Neutrophil (primary cell): ENCODE measurements at regions not wholly inside any gene's neighbourhood (a gene's known extent, or its start where the extent isn't known, plus 50 kb on each side); places are given as distances from the start of the nearest gene placed in this dataset.
"Not testable (repeated sequence)": the region's sequence is repeated elsewhere in the genome, so short reads cannot be mapped to it uniquely, and the experiment has no call there.

ENCODE experiments used
- H3K27ac ChIP-seq: fragments of 200-600 bp; sonication (generic); 2 replicates; pipeline ENCODE4 v1.5.1; 2016; ENCODE audit warnings: mild to moderate bottlenecking, moderate library complexity
- H3K27me3 ChIP-seq: fragments of 200-600 bp; sonication (generic); 2 replicates; pipeline ENCODE4 v1.6.0; 2016; ENCODE audit warnings: mild to moderate bottlenecking
- H3K36me3 ChIP-seq: fragments of 200-600 bp; sonication (generic); 2 replicates; pipeline ENCODE4 v1.5.1; 2017
- H3K4me1 ChIP-seq, 2 experiments: fragments of 200-600 bp in 1 of 2; sonication (generic) in 1 of 2; 1 replicate in 1 of 2; 2 replicates in 1 of 2; pipeline versions ENCODE4 v1.5.1 to v1.6.1; 2013 to 2016; ENCODE audit warnings: low read depth in 1 of 2, low read length in 1 of 2, mild to moderate bottlenecking in 1 of 2, moderate library complexity in 1 of 2; ENCODE audit not compliant: control insufficient read depth in 1 of 2, insufficient read depth in 1 of 2
- H3K4me3 ChIP-seq, 2 experiments: fragments of 200-600 bp in 1 of 2; sonication (generic) in 1 of 2; 1 replicate in 1 of 2; 2 replicates in 1 of 2; pipeline ENCODE4 v1.5.1; 2013 to 2016; ENCODE audit warnings: low read depth in 1 of 2, low read length in 1 of 2, mild to moderate bottlenecking in 1 of 2, moderate library complexity in 1 of 2
- H3K9me3 ChIP-seq: fragments of 200-600 bp; sonication (generic); 2 replicates; pipeline ENCODE4 v1.5.1; 2016
- TF ChIP-seq, protein P1 (sequence below): fragments of 200-600 bp; sonication (generic); IDR thresholded peaks from 2 replicates; pipeline ENCODE4 v1.5.1; 2016; ENCODE audit warnings: antibody characterized with exemption

DNA sequence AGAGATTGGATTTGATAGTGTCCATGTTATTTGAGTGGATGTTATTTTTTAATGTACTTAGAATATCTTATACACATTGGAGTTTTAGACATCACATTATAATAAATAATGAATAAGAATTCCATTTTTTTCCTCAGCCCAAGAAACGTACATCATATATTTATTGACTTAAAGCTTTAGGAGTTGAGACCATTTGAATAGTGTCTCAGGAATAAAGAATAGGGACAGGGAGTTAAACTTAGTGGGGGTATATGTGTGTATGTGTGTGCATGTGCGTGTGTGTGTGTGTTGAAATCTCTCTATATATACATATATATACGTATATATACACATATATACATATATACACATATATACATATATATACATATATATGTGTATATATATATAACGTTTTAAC, 542.9 kb upstream of the CHD1 start:
- not testable (repeated sequence) for H3K9me3 ChIP-seq

GRCh38 chr5:99471178-99471577, 542.4 kb upstream of the CHD1 start:
- not testable (repeated sequence) for H3K4me1 ChIP-seq, H3K27me3 ChIP-seq, H3K9me3 ChIP-seq, H3K36me3 ChIP-seq, H3K27ac ChIP-seq, H3K4me3 ChIP-seq

More for the DNA sequence above, 542.9 kb upstream of the CHD1 start:
- not testable (repeated sequence) for H3K4me1 ChIP-seq, H3K27me3 ChIP-seq, H3K4me3 ChIP-seq, H3K36me3 ChIP-seq, H3K27ac ChIP-seq

- not testable (repeated sequence) for H3K36me3 ChIP-seq, H3K4me1 ChIP-seq, H3K27me3 ChIP-seq, H3K4me3 ChIP-seq, H3K27ac ChIP-seq, H3K9me3 ChIP-seq
These were observed 541.8 kb upstream of the CHD1 start for GRCh38 chr5:99470636-99471035.

DNA sequence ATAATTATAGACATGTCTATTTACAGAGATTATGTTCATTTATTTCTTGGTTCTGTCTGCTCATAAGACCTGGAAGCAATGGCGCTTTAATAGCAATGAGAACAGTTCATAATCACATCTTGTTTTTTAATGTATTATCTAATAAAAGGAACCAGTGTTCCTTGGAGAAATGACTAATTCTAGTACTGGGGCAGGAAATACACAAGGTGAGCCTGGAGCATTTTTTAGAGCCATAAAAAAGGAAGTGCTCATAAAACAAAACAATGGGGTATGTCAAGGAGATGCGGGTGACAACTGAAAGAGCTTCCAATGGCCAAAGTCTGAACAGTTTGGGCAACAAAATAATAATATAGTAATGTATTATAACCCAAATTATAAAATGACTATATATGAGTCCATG, 531.9 kb upstream of the CHD1 start:
- H3K36me3 ChIP-seq, result no peaks in the 10 kb centered on the region
- H3K4me3 ChIP-seq, result no peak overlapping the region
- H3K9me3 ChIP-seq, result no peaks in the 10 kb centered on the region
- TF ChIP-seq, protein P1, sequence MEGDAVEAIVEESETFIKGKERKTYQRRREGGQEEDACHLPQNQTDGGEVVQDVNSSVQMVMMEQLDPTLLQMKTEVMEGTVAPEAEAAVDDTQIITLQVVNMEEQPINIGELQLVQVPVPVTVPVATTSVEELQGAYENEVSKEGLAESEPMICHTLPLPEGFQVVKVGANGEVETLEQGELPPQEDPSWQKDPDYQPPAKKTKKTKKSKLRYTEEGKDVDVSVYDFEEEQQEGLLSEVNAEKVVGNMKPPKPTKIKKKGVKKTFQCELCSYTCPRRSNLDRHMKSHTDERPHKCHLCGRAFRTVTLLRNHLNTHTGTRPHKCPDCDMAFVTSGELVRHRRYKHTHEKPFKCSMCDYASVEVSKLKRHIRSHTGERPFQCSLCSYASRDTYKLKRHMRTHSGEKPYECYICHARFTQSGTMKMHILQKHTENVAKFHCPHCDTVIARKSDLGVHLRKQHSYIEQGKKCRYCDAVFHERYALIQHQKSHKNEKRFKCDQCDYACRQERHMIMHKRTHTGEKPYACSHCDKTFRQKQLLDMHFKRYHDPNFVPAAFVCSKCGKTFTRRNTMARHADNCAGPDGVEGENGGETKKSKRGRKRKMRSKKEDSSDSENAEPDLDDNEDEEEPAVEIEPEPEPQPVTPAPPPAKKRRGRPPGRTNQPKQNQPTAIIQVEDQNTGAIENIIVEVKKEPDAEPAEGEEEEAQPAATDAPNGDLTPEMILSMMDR, result no peak
- no peak overlapping the region for H3K27ac ChIP-seq
- H3K4me1 ChIP-seq, result no peaks in the 10 kb centered on the region
- H3K27me3 ChIP-seq, result no peaks in the 10 kb centered on the region

- TF ChIP-seq, protein P1, result no peak
- H3K27ac ChIP-seq, result no peak overlapping the region
- no peak overlapping the region for H3K4me3 ChIP-seq
- H3K27me3 ChIP-seq, result no peaks in the 10 kb centered on the region
- no peaks in the 10 kb centered on the region for H3K36me3 ChIP-seq
- no peaks in the 10 kb centered on the region for H3K9me3 ChIP-seq
- no peaks in the 10 kb centered on the region for H3K4me1 ChIP-seq
These were observed 524.4 kb upstream of the CHD1 start for GRCh38 chr5:99453196-99453595.

DNA sequence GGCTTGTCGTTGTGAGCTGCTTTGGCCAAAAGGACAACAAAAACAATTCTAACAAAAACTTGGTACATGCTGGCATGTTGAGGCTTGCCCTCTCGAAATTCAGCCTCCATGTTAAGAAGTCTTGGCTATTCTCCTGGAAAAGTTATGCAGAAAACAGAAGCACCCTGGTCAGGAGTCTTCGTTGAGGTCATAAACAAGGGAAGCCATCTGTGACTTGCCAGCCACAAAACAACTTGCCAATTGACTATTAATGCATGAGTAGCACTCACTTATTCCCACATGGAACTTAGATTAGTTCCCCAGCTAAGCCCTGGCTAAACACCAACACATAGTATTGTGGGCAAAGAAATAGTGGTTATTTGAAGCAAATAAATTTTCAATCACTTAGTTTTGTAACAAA, 521.0 kb upstream of the CHD1 start:
- TF ChIP-seq, protein P1, result no peak
- H3K27me3 ChIP-seq, result no peaks in the 10 kb centered on the region
- no peak overlapping the region for H3K27ac ChIP-seq
- no peaks in the 10 kb centered on the region for H3K4me1 ChIP-seq
- no peak overlapping the region for H3K4me3 ChIP-seq
- no peaks in the 10 kb centered on the region for H3K9me3 ChIP-seq
- H3K36me3 ChIP-seq, result no peaks in the 10 kb centered on the region

DNA sequence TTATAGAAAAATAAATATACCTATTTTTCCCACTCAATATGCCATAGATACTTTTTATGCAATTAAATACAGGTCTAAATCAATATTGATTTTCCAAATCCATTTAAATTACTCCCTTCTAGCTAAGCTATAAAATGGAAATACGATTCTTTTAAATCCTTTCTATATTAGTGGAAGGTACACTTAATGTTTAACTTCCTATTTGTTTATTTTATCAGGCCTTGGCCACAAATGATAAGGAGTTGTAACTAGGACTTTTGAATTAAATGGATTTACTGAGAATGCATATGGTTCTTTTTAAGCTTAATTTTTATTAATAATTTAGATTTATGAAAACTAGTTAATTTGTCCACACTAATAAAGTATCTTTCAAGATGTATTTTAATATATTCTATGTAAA, 517.0 kb upstream of the CHD1 start:
- TF ChIP-seq, protein P1, result no peak
- no peaks in the 10 kb centered on the region for H3K4me1 ChIP-seq
- no peak overlapping the region for H3K27ac ChIP-seq
- no peaks in the 10 kb centered on the region for H3K27me3 ChIP-seq
- H3K4me3 ChIP-seq, result no peak overlapping the region
- H3K36me3 ChIP-seq, result no peaks in the 10 kb centered on the region
- no peaks in the 10 kb centered on the region for H3K9me3 ChIP-seq
